GM12873 (cell line): ENCODE measurements at regions not wholly inside any gene's neighbourhood (a gene's known extent, or its start where the extent isn't known, plus 50 kb on each side); places are given as distances from the start of the nearest gene placed in this dataset.

Experiments
- TF ChIP-seq, protein P1 (sequence below): IDR thresholded peaks from 2 replicates; pipeline ENCODE4 v1.5.1; 2012; ENCODE audit warnings: low read depth, mild to moderate bottlenecking, moderate library complexity, low read length, control low read depth; ENCODE audit not compliant: insufficient read depth; ENCODE audit errors: missing control alignments

- TF ChIP-seq, protein P1, sequence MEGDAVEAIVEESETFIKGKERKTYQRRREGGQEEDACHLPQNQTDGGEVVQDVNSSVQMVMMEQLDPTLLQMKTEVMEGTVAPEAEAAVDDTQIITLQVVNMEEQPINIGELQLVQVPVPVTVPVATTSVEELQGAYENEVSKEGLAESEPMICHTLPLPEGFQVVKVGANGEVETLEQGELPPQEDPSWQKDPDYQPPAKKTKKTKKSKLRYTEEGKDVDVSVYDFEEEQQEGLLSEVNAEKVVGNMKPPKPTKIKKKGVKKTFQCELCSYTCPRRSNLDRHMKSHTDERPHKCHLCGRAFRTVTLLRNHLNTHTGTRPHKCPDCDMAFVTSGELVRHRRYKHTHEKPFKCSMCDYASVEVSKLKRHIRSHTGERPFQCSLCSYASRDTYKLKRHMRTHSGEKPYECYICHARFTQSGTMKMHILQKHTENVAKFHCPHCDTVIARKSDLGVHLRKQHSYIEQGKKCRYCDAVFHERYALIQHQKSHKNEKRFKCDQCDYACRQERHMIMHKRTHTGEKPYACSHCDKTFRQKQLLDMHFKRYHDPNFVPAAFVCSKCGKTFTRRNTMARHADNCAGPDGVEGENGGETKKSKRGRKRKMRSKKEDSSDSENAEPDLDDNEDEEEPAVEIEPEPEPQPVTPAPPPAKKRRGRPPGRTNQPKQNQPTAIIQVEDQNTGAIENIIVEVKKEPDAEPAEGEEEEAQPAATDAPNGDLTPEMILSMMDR: no peak
Observed at GRCh38 chr2:111633189-111633588, 250.8 kb downstream of the ANAPC1 start.

GRCh38 chr2:111633643-111634042, 250.3 kb downstream of the ANAPC1 start:
- TF ChIP-seq, protein P1: no peak

DNA sequence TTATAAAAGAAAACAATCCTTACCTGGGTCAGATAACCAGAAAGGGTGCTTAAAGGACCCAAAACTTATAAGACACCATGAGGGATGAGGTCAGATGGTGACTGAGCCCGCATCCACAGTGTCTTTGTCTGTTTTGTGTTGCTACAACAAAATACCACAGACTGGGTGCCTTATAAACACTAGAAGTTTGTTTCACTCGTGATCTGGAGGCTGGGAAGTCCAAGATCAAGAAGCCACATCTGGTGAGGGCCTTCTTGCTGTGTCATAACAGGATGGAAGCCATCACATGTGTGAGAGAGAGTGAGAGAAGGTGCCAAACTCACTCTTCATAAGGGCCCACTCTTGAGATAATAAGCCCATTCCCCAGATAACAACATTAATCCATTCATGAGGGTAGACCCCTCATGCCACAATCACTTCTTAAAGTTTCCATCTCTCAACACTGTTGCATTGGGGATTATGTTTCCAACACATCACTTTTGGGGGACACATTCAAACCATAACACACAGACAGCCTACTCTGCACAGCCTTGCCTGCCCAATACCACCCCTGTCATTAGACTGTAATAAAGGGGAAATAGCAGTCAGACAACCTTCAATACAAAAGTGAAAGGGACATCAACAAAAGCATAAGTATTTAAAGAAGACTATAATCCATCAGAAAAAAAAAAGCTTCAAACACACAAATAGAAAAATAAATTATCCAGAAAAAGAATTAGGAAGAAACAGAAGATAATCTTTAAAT, 249.8 kb downstream of the ANAPC1 start:
- TF ChIP-seq, protein P1: no peak

- TF ChIP-seq, protein P1: no peak
Observed at GRCh38 chr2:111634995-111635538, 248.9 kb downstream of the ANAPC1 start.

GRCh38 chr2:111636905-111637304, 247.1 kb downstream of the ANAPC1 start:
- TF ChIP-seq, protein P1: no peak

GRCh38 chr2:111638274-111638877, 245.6 kb downstream of the ANAPC1 start:
- TF ChIP-seq, protein P1: no peak

GRCh38 chr2:111640480-111640879, 243.5 kb downstream of the ANAPC1 start:
- TF ChIP-seq, protein P1: no peak
